Ishikawa (cell line): ENCODE measurements at regions not wholly inside any gene's neighbourhood (a gene's known extent, or its start where the extent isn't known, plus 50 kb on each side); places are given as distances from the start of the nearest gene placed in this dataset.

Experiments used
- CEBPB ChIP-seq: IDR thresholded peaks from 2 replicates; pipeline ENCODE4 v1.6.1; 2012
- EP300 ChIP-seq: IDR thresholded peaks from 2 replicates; pipeline ENCODE4 v1.6.1; 2012; ENCODE audit warnings: borderline replicate concordance
- TAF1 ChIP-seq: IDR thresholded peaks from 2 replicates; pipeline ENCODE4 v1.6.1; 2012; ENCODE audit warnings: low read depth, mild to moderate bottlenecking
- TCF12 ChIP-seq: IDR thresholded peaks from 2 replicates; pipeline ENCODE4 v1.6.1; 2012; ENCODE audit warnings: low read depth
- ZBTB7A ChIP-seq: IDR thresholded peaks from 2 replicates; pipeline ENCODE4 v1.6.1; 2012; ENCODE audit warnings: low read depth
- TF ChIP-seq, protein P1 (sequence below): IDR thresholded peaks from 2 replicates; pipeline ENCODE4 v1.6.1; 2012; ENCODE audit warnings: low read depth, mild to moderate bottlenecking
- TF ChIP-seq, protein P2 (sequence below): IDR thresholded peaks from 2 replicates; pipeline ENCODE4 v1.6.1; 2012

DNA sequence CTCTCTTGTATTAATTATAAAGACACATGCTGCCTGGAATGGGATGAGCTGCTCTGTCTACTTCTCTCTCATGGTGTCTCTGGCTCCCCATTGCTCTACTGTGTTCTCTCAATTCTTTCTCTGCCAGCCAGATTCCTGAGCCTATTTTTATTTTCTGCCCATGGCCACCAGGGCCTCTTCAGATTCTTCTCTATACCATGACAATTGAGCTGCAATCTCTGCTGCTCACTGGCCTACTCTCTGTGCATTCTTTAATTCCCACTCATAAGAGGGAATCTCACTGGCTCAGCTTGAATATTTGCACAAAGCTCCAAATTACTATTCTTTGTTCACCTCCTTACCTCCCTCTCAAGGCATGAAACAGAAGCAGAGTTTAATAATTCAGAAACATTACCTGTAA, 161.4 kb upstream of the GULP1 start:
- TF ChIP-seq ZBTB7A: no peak
- no peak for TF ChIP-seq CEBPB
- no peak for TF ChIP-seq TAF1
- no peak for TF ChIP-seq EP300
- TF ChIP-seq, protein P1, sequence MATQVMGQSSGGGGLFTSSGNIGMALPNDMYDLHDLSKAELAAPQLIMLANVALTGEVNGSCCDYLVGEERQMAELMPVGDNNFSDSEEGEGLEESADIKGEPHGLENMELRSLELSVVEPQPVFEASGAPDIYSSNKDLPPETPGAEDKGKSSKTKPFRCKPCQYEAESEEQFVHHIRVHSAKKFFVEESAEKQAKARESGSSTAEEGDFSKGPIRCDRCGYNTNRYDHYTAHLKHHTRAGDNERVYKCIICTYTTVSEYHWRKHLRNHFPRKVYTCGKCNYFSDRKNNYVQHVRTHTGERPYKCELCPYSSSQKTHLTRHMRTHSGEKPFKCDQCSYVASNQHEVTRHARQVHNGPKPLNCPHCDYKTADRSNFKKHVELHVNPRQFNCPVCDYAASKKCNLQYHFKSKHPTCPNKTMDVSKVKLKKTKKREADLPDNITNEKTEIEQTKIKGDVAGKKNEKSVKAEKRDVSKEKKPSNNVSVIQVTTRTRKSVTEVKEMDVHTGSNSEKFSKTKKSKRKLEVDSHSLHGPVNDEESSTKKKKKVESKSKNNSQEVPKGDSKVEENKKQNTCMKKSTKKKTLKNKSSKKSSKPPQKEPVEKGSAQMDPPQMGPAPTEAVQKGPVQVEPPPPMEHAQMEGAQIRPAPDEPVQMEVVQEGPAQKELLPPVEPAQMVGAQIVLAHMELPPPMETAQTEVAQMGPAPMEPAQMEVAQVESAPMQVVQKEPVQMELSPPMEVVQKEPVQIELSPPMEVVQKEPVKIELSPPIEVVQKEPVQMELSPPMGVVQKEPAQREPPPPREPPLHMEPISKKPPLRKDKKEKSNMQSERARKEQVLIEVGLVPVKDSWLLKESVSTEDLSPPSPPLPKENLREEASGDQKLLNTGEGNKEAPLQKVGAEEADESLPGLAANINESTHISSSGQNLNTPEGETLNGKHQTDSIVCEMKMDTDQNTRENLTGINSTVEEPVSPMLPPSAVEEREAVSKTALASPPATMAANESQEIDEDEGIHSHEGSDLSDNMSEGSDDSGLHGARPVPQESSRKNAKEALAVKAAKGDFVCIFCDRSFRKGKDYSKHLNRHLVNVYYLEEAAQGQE: no peak
- no peak for TF ChIP-seq TCF12
- TF ChIP-seq, protein P2, sequence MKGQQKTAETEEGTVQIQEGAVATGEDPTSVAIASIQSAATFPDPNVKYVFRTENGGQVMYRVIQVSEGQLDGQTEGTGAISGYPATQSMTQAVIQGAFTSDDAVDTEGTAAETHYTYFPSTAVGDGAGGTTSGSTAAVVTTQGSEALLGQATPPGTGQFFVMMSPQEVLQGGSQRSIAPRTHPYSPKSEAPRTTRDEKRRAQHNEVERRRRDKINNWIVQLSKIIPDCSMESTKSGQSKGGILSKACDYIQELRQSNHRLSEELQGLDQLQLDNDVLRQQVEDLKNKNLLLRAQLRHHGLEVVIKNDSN: no peak
